Suprapubic skin (tissue), 4 donors: ENCODE measurements at regions not wholly inside any gene's neighbourhood (a gene's known extent, or its start where the extent isn't known, plus 50 kb on each side); places are given as distances from the start of the nearest gene placed in this dataset.
"Not testable (repeated sequence)": the region's sequence is repeated elsewhere in the genome, so short reads cannot be mapped to it uniquely, and the experiment has no call there.

Experiments used
- DNase-seq, 2 donors: peaks; one replicate each; pipeline ENCODE4 v3.0.0-alpha.2; 2019; ENCODE audit warnings: low spot score in 2 of 2
- H3K27ac ChIP-seq: fragments of 200-600 bp; sonication (generic); one replicate; pipeline ENCODE4 v1.5.1; 2019
- H3K27me3 ChIP-seq: fragments of 200-600 bp; sonication (generic); one replicate; pipeline ENCODE4 v1.5.1; 2019
- H3K36me3 ChIP-seq: fragments of 200-600 bp; sonication (generic); one replicate; pipeline ENCODE4 v1.5.1; 2019
- H3K4me1 ChIP-seq: fragments of 200-600 bp; sonication (generic); one replicate; pipeline ENCODE4 v1.5.1; 2019
- H3K4me3 ChIP-seq: fragments of 200-600 bp; sonication (generic); one replicate; pipeline ENCODE4 v1.5.1; 2019; ENCODE audit warnings: mild to moderate bottlenecking
- H3K9me3 ChIP-seq: fragments of 200-600 bp; sonication (generic); one replicate; pipeline ENCODE4 v1.5.1; 2019
- CTCF ChIP-seq, 2 donors: fragments of 200-600 bp in 1 of 2; fragments of 450-650 bp in 1 of 2; sonication (generic) in 1 of 2; IDR thresholded peaks; one replicate each; pipeline ENCODE4 v1.5.1; 2016 to 2019; ENCODE audit warnings: antibody characterized with exemption in 2 of 2, mild to moderate bottlenecking in 1 of 2, moderate library complexity in 1 of 2
- EP300 ChIP-seq: sonication (generic); formaldehyde crosslinking; IDR thresholded peaks from one replicate; pipeline ENCODE4 v1.6.1; 2017; ENCODE audit warnings: antibody characterized with exemption
- POLR2A ChIP-seq, 2 donors: fragments of 450-650 bp; IDR thresholded peaks; one replicate each; pipeline ENCODE4 v1.6.1; 2017; ENCODE audit warnings: antibody characterized with exemption in 2 of 2, mild to moderate bottlenecking in 2 of 2, moderate library complexity in 2 of 2
- POLR2AphosphoS5 ChIP-seq, 3 donors: sonication (generic); formaldehyde crosslinking; IDR thresholded peaks; one replicate each; pipeline ENCODE4 v1.6.1; 2017; ENCODE audit warnings: antibody characterized with exemption in 3 of 3
- WGBS: methylation state at CpG from one replicate; pipeline ENCODE4 v1.1.5; 2018; 5-methylcytosine and 5-hydroxymethylcytosine counted together

DNA sequence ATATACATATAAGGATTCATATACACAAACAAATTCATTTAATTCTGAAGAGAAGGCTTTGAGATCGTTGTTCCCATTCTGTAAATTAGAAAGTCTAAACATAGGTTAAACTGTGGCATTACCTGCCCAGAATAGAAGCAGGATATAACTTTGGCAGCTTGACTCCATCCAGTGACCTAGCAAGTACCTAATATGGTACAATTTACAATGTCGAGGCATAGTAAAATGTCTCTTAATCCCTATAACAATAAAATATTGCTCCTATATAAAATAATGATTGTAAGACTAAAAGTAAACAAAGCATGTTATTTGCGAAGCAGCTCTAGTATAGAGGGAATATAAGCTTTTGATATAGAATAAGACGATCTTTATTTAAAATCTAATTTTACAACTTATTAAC lies 756.0 kb downstream of the LUZP2 start:
- H3K27me3 ChIP-seq = no peaks in the 10 kb centered on the region
- H3K27ac ChIP-seq = no peak overlapping the region
- H3K36me3 ChIP-seq = no peaks in the 10 kb centered on the region
- TF ChIP-seq POLR2A (IDR thresholded peaks at IDR 0.05) = no peak
- TF ChIP-seq POLR2AphosphoS5 (IDR thresholded peaks at IDR 0.05) = no peak
- no peak for TF ChIP-seq CTCF (IDR thresholded peaks at IDR 0.05)
- no peak for TF ChIP-seq EP300
- DNase-seq = no peak
- H3K4me3 ChIP-seq = no peak overlapping the region
- H3K9me3 ChIP-seq = no peaks in the 10 kb centered on the region
- WGBS = 86% methylated on average over 4 of the region's 4 CpGs
- no peaks in the 10 kb centered on the region for H3K4me1 ChIP-seq

DNA sequence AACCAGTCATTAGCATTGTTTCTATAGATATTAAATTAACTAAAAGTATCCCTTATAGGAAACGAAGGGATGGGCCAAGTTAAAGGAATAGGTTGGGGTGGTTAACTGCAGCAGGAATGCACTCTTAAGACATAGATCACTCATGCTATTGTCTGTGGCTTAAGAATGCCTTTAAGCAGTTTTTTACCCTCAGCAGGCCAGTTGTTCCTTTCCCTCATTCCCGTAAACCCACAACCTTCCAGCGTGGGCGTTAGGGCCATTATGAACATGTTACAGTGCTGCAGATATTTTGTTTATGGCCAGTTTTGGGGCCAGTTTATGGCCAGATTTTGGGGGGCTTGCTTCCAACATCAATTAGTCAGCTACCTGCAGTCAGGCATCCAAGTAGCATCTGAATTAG lies 767.0 kb downstream of the LUZP2 start:
- not testable (repeated sequence) for H3K4me1 ChIP-seq, H3K27ac ChIP-seq, DNase-seq, H3K36me3 ChIP-seq, H3K9me3 ChIP-seq, H3K4me3 ChIP-seq, H3K27me3 ChIP-seq
- WGBS = 77% methylated on average over 4 of the region's 4 CpGs

- Histone ChIP-seq H3K9me3 (no peaks in the 10 kb centered on the region), H3K4me3 (no peak overlapping the region), H3K4me1 (no peaks in the 10 kb centered on the region), H3K36me3 (no peaks in the 10 kb centered on the region), H3K27me3 (no peaks in the 10 kb centered on the region), H3K27ac (no peak overlapping the region)
- DNase-seq = no peak
- no peak for TF ChIP-seq EP300
- TF ChIP-seq POLR2A (IDR thresholded peaks at IDR 0.05) = no peak
- no peak for TF ChIP-seq POLR2AphosphoS5 (IDR thresholded peaks at IDR 0.05)
Observed at GRCh38 chr11:25271301-25271700, 774.4 kb downstream of the LUZP2 start.

- Histone ChIP-seq H3K27me3 (no peaks in the 10 kb centered on the region), H3K4me3 (no peak overlapping the region), H3K36me3 (no peaks in the 10 kb centered on the region), H3K4me1 (no peaks in the 10 kb centered on the region), H3K27ac (no peak overlapping the region), H3K9me3 (no peaks in the 10 kb centered on the region)
- DNase-seq = no peak
- TF ChIP-seq CTCF (IDR thresholded peaks at IDR 0.05) (no peak), POLR2AphosphoS5 (IDR thresholded peaks at IDR 0.05) (no peak), POLR2A (IDR thresholded peaks at IDR 0.05) (no peak), EP300 (no peak)
Observed at GRCh38 chr11:25272214-25272613, 775.4 kb downstream of the LUZP2 start.

DNA sequence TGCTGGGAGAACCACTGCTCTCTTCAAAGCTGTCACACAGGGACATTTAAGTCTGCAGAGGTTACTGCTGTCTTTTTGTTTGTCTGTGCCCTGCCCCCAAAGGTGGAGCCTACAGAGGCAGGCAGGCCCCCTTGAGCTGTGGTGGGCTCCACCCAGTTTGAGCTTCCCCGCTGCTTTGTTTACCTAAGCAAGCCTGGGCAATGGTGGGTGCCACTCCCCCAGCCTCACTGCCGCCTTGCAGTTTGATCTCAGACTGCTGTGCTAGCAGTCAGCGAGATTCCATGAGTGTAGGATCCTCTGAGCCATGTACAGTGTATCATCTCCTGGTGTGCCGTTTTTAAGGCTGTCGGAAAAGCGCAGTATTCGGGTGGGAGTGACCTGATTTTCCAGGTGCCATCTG lies 784.0 kb downstream of the LUZP2 start:
- not testable (repeated sequence) for H3K27me3 ChIP-seq, H3K9me3 ChIP-seq, H3K27ac ChIP-seq, DNase-seq, H3K4me1 ChIP-seq, H3K4me3 ChIP-seq, H3K36me3 ChIP-seq
- WGBS = 74% methylated on average over 7 of the region's 7 CpGs

DNA sequence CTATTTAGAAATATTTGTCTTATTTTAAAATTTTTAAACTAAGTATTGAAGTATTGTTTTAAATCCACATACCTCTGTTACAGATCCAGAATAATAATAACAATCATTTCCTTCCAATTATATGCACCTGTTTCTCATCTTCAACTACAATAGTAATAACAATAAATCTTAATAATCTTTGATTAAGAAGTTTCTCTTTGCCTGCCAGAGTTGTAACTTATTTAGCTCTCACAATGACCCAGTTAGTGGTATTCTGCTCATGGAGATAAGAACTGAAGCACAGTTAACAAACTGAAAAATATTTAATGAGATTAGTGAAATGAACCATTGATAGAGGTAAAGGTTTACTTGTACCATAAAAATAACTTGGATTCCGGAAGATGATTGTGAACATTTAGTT lies 796.3 kb downstream of the LUZP2 start:
- TF ChIP-seq CTCF (IDR thresholded peaks at IDR 0.05) (no peak), POLR2AphosphoS5 (IDR thresholded peaks at IDR 0.05) (no peak), EP300 (no peak), POLR2A (IDR thresholded peaks at IDR 0.05) (no peak)
- no peak overlapping the region for H3K27ac ChIP-seq
- no peak for DNase-seq
- no peak overlapping the region for H3K4me3 ChIP-seq
- 88% methylated on average over 1 of the region's 1 CpG for WGBS
- no peaks in the 10 kb centered on the region for H3K36me3 ChIP-seq
- no peaks in the 10 kb centered on the region for H3K4me1 ChIP-seq
- H3K27me3 ChIP-seq = no peaks in the 10 kb centered on the region
- no peaks in the 10 kb centered on the region for H3K9me3 ChIP-seq

- no peak for DNase-seq
- Histone ChIP-seq H3K4me1 (no peaks in the 10 kb centered on the region), H3K36me3 (no peaks in the 10 kb centered on the region), H3K9me3 (peaks cover 2% of the 10 kb centered on the region), H3K27me3 (no peaks in the 10 kb centered on the region), H3K27ac (no peak overlapping the region), H3K4me3 (no peak overlapping the region)
- 96% methylated on average over 2 of the region's 2 CpGs for WGBS
- no peak for TF ChIP-seq POLR2A (IDR thresholded peaks at IDR 0.05)
Observed at GRCh38 chr11:25298450-25298849, 801.6 kb downstream of the LUZP2 start.
